Stomach (tissue), 4 donors: ENCODE measurements at regions not wholly inside any gene's neighbourhood (a gene's known extent, or its start where the extent isn't known, plus 50 kb on each side); places are given as distances from the start of the nearest gene placed in this dataset.

ENCODE experiments used
- EP300 ChIP-seq: sonication (generic); formaldehyde crosslinking; IDR thresholded peaks from one replicate; pipeline ENCODE4 v1.6.1; 2017; ENCODE audit warnings: antibody characterized with exemption
- POLR2A ChIP-seq, 4 donors: fragments of 450-650 bp; IDR thresholded peaks; one replicate each; pipeline ENCODE4 v1.6.1; 2016; ENCODE audit warnings: antibody characterized with exemption in 4 of 4, control low read depth in 2 of 4, mild to moderate bottlenecking in 1 of 4, moderate library complexity in 1 of 4
- POLR2AphosphoS5 ChIP-seq, 3 donors: sonication (generic); formaldehyde crosslinking; IDR thresholded peaks; one replicate each; pipeline ENCODE4 v1.6.1; 2016; ENCODE audit warnings: antibody characterized with exemption in 3 of 3
- TF ChIP-seq, protein P1 (sequence below), 7 experiments: fragments of 450-650 bp in 4 of 7; fragments of 200-600 bp in 3 of 7; sonication (generic) in 3 of 7; IDR thresholded peaks; one replicate each; pipeline ENCODE4 v1.5.1; 2016 to 2019; ENCODE audit warnings: antibody characterized with exemption in 7 of 7, control low read depth in 2 of 7, mild to moderate bottlenecking in 1 of 7

DNA sequence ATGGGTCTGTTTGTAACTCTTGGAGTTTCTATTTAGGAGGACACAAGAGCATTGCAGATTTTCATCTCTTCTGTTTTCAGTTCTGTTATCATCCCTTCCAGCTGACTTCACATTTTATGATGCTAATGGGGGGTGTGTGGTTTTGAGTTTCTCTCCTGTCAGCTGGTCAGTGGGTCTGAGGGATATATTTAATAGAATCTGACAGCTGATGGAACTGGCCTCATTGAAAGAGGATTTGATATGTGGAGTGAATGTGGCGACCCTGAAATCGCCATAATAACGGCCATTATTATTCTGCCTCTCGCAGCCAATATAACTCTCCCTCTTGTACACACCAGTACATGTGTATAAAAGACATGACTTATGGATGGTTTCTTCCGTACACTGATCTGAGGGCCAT, 128.1 kb downstream of the SALL1 start:
- TF ChIP-seq POLR2AphosphoS5 (IDR thresholded peaks at IDR 0.05) (no peak), POLR2A (IDR thresholded peaks at IDR 0.05) (no peak), EP300 (no peak)
- TF ChIP-seq, protein P1, sequence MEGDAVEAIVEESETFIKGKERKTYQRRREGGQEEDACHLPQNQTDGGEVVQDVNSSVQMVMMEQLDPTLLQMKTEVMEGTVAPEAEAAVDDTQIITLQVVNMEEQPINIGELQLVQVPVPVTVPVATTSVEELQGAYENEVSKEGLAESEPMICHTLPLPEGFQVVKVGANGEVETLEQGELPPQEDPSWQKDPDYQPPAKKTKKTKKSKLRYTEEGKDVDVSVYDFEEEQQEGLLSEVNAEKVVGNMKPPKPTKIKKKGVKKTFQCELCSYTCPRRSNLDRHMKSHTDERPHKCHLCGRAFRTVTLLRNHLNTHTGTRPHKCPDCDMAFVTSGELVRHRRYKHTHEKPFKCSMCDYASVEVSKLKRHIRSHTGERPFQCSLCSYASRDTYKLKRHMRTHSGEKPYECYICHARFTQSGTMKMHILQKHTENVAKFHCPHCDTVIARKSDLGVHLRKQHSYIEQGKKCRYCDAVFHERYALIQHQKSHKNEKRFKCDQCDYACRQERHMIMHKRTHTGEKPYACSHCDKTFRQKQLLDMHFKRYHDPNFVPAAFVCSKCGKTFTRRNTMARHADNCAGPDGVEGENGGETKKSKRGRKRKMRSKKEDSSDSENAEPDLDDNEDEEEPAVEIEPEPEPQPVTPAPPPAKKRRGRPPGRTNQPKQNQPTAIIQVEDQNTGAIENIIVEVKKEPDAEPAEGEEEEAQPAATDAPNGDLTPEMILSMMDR (IDR thresholded peaks at IDR 0.05): no peak
